Activated CD8-positive, alpha-beta T cell treated with anti-CD3 and anti-CD28 coated beads for 36 hours (primary cell): ENCODE measurements at regions not wholly inside any gene's neighbourhood (a gene's known extent, or its start where the extent isn't known, plus 50 kb on each side); places are given as distances from the start of the nearest gene placed in this dataset.

Source experiments
- ATAC-seq: fragments of 200-7000 bp; cut with Tn5 transposase; one replicate; pipeline ENCODE4 v1.10.0; 2021; ENCODE audit warnings: mild to moderate bottlenecking, moderate library complexity
- CTCF ChIA-PET: fragments of 350-600 bp; sonication (Branson Sonifier 250); formaldehyde crosslinking; loops from one replicate; lab custom pipeline; 2021; ENCODE audit warnings: antibody characterized with exemption; lab: Charles Lee
- POLR2A ChIA-PET: fragments of 350-600 bp; sonication (Branson Sonifier 250); formaldehyde crosslinking; loops from one replicate; lab custom pipeline; 2021; ENCODE audit warnings: antibody characterized with exemption; lab: Charles Lee
- DNase-seq: peaks from one replicate; pipeline ENCODE4 v3.0.0-alpha.2; 2020
- H3K27ac Mint-ChIP-seq: one replicate; pipeline ENCODE4 v1.8.0; 2021; ENCODE audit warnings: mild to moderate bottlenecking, mixed read lengths
- H3K27me3 Mint-ChIP-seq: one replicate; pipeline ENCODE4 v1.8.0; 2021; ENCODE audit warnings: mixed read lengths
- H3K36me3 Mint-ChIP-seq: one replicate; pipeline ENCODE4 v1.8.0; 2021; ENCODE audit warnings: low read depth, mixed read lengths
- H3K4me1 Mint-ChIP-seq: one replicate; pipeline ENCODE4 v1.8.0; 2021; ENCODE audit warnings: low read depth, mixed read lengths
- H3K4me3 Mint-ChIP-seq: one replicate; pipeline ENCODE4 v1.8.0; 2021; ENCODE audit warnings: mild to moderate bottlenecking, moderate library complexity, mixed read lengths
- H3K9me3 Mint-ChIP-seq: one replicate; pipeline ENCODE4 v1.8.0; 2021; ENCODE audit warnings: mixed read lengths
- intact Hi-C: fragments of 100-400 bp; cut with micrococcal nuclease; formaldehyde crosslinking; loops from one replicate; pipeline ENCODE4 v1.10.0; 2022
- TF ChIP-seq, protein P1 (sequence below): fragments of 200-600 bp; IDR thresholded peaks from one replicate; pipeline ENCODE4 v1.8.0; 2022; ENCODE audit warnings: antibody characterized with exemption, mild to moderate bottlenecking

DNA sequence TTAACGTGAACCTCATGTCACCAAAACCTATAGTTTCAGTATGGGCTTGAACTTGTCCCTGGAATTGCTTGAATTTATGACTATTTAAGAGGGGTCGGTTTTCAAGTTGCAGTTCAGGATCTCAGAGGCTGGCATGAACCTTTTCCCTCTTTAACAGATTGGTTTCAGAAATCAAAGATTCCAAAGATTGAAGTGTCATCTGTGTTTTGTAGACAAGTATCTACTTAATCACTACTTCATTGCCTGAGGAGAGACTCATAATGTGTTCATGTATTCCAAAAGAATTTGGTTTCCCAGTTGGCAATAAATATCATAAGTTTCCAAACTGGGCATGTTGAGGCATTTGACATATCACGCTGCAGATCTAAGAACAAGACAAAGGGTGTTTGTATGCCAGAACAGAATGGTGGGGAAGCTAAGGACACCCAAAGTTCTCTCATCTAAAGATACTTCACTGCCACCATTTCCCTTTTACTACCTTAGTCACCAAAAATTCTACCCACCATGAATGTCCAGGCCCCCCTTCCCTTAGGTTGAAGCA lies 199.5 kb downstream of the NUAK1 start:
- no peaks in the 10 kb centered on the region for H3K9me3 Mint-ChIP-seq
- no peak for ATAC-seq
- H3K27ac Mint-ChIP-seq: no peak overlapping the region
- TF ChIP-seq, protein P1, sequence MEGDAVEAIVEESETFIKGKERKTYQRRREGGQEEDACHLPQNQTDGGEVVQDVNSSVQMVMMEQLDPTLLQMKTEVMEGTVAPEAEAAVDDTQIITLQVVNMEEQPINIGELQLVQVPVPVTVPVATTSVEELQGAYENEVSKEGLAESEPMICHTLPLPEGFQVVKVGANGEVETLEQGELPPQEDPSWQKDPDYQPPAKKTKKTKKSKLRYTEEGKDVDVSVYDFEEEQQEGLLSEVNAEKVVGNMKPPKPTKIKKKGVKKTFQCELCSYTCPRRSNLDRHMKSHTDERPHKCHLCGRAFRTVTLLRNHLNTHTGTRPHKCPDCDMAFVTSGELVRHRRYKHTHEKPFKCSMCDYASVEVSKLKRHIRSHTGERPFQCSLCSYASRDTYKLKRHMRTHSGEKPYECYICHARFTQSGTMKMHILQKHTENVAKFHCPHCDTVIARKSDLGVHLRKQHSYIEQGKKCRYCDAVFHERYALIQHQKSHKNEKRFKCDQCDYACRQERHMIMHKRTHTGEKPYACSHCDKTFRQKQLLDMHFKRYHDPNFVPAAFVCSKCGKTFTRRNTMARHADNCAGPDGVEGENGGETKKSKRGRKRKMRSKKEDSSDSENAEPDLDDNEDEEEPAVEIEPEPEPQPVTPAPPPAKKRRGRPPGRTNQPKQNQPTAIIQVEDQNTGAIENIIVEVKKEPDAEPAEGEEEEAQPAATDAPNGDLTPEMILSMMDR: no peak
- H3K36me3 Mint-ChIP-seq: no peaks in the 10 kb centered on the region
- ChIA-PET CTCF (no interaction called here), POLR2A (interaction anchor here (0.6 kb wide), 1 partner anchor 154 kb away, joined by 4 read pairs; no protein-coding TSS in a partner anchor)
- DNase-seq: no peak
- intact Hi-C loops: no loop called here
- H3K4me3 Mint-ChIP-seq: no peak overlapping the region
- H3K27me3 Mint-ChIP-seq: peaks cover 4% of the 10 kb centered on the region
- no peaks in the 10 kb centered on the region for H3K4me1 Mint-ChIP-seq

DNA sequence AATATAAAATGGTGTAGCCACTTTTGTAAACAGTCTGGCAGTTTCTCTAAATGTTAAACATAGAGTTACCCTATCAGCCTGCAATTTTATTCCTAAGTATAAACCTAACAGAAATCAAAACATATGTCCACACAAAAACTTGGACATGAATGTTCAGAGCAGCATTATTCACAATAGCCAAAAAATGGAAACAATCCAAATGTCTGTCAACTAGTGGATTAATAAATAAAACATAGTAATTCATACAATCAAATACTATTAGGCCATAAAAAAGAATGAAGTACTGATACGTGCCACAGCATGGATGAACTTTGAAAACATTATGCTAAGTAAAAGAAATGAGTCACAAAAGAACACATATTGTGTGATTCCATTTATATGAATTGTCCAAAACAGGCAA lies 196.5 kb downstream of the NUAK1 start:
- Mint-ChIP-seq H3K9me3 (no peaks in the 10 kb centered on the region), H3K27me3 (peaks cover 5% of the 10 kb centered on the region), H3K27ac (no peak overlapping the region), H3K4me1 (no peaks in the 10 kb centered on the region), H3K4me3 (no peak overlapping the region), H3K36me3 (no peaks in the 10 kb centered on the region)
- ChIA-PET CTCF (no interaction called here), POLR2A (no interaction called here)
- TF ChIP-seq, protein P1: no peak
- DNase-seq (no peak), ATAC-seq (no peak)
- intact Hi-C loops: no loop called here

DNA sequence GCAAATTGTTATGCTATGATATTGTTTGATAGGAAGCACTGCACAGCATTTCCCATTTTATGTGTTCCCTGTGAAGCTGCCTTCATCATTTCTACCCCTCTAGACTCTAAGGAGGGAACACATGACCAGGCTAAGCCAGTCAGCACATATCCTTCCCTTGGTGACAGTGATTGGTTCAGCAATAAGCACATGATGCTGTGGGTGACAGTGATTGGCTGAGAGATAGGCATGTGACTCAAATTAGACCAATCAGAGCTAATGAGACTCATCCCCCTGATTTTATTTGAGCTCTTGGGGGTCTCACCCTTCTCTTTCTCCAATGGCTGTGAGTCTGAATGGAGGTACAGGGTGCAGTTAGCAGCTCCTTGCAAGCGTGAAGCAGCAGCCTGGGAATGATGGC lies 195.2 kb downstream of the NUAK1 start:
- POLR2A ChIA-PET: no interaction called here
- intact Hi-C loops: no loop called here
- DNase-seq: no peak
- Mint-ChIP-seq H3K9me3 (no peaks in the 10 kb centered on the region), H3K36me3 (no peaks in the 10 kb centered on the region), H3K27me3 (peaks cover 5% of the 10 kb centered on the region), H3K27ac (no peak overlapping the region), H3K4me3 (no peak overlapping the region), H3K4me1 (no peaks in the 10 kb centered on the region)
- CTCF ChIA-PET: no interaction called here
- TF ChIP-seq, protein P1: no peak
- no peak for ATAC-seq

GRCh38 chr12:105944628-105945027 lies 194.1 kb downstream of the NUAK1 start:
- ChIA-PET POLR2A (no interaction called here), CTCF (no interaction called here)
- Mint-ChIP-seq H3K27ac (no peak overlapping the region), H3K9me3 (no peaks in the 10 kb centered on the region), H3K4me3 (no peak overlapping the region), H3K4me1 (no peaks in the 10 kb centered on the region), H3K27me3 (peaks cover 8% of the 10 kb centered on the region), H3K36me3 (no peaks in the 10 kb centered on the region)
- TF ChIP-seq, protein P1: no peak
- ATAC-seq: no peak
- intact Hi-C loops: no loop called here
- no peak for DNase-seq

DNA sequence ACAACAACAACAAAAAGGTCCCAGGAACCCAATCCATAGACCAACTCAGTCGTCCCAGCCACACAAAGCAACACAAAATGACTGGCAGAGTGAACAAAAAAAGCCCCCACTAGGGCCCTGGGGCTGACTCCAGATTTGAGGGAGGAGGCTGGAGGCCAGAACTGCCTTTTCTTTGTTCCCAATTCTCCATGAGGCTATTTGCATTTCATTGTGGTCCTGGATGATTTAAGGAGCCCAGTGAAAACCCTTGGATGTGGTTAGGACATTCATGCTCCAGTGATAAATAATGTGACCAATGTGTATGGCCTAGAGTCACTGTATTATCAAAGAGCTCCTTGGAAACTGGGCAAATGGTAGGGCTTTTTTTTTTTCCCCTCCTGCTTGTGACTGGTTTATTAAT lies 192.9 kb downstream of the NUAK1 start:
- ChIA-PET CTCF (no interaction called here), POLR2A (no interaction called here)
- intact Hi-C loops: no loop called here
- H3K4me1 Mint-ChIP-seq: no peaks in the 10 kb centered on the region
- no peaks in the 10 kb centered on the region for H3K9me3 Mint-ChIP-seq
- H3K27ac Mint-ChIP-seq: no peak overlapping the region
- no peak for DNase-seq
- no peak for ATAC-seq
- H3K4me3 Mint-ChIP-seq: no peak overlapping the region
- no peaks in the 10 kb centered on the region for H3K36me3 Mint-ChIP-seq
- peaks cover 8% of the 10 kb centered on the region for H3K27me3 Mint-ChIP-seq
- TF ChIP-seq, protein P1: no peak
